KOPT-K1 (cell line): ENCODE measurements at regions not wholly inside any gene's neighbourhood (a gene's known extent, or its start where the extent isn't known, plus 50 kb on each side); places are given as distances from the start of the nearest gene placed in this dataset.
A peak's percentile ranks its signal among the peaks of the same experiment; 100 is the strongest.
"Not testable (repeated sequence)": the region's sequence is repeated elsewhere in the genome, so short reads cannot be mapped to it uniquely, and the experiment has no call there.

ENCODE experiments used
- H3K27ac ChIP-seq: fragments of 200-600 bp; sonication (generic); 2 replicates; pipeline ENCODE4 v1.5.1; 2016; ENCODE audit warnings: antibody characterized with exemption, mild to moderate bottlenecking, low read depth, low read length; ENCODE audit not compliant: poor library complexity, severe bottlenecking
- H3K36me3 ChIP-seq: fragments of 200-600 bp; sonication (generic); 2 replicates; pipeline ENCODE4 v1.5.1; 2017; ENCODE audit warnings: antibody characterized with exemption, mild to moderate bottlenecking, low read length, moderate library complexity; ENCODE audit not compliant: insufficient read depth
- H3K9me3 ChIP-seq: fragments of 200-600 bp; sonication (generic); 2 replicates; pipeline ENCODE4 v1.5.1; 2017; ENCODE audit warnings: antibody characterized with exemption, low read length, mild to moderate bottlenecking; ENCODE audit not compliant: insufficient read depth, poor library complexity, severe bottlenecking

GRCh38 chr2:106249157-106249828 lies 55.2 kb upstream of the UXS1 start:
- H3K36me3 ChIP-seq, H3K9me3 ChIP-seq: not testable (repeated sequence)
- peak overlapping the region; percentile 53 for H3K27ac ChIP-seq

- not testable (repeated sequence) for H3K36me3 ChIP-seq, H3K9me3 ChIP-seq
- peak overlapping the region; percentile 53 for H3K27ac ChIP-seq
Observed at GRCh38 chr2:106248548-106249151, 54.5 kb upstream of the UXS1 start.
